ENCODE measurements at regions not wholly inside any gene's neighbourhood (a gene's known extent, or its start where the extent isn't known, plus 50 kb on each side); places are given as distances from the start of the nearest gene placed in this dataset.

GRCh38 chr2:12440731-12441130, 276.0 kb upstream of the TRIB2 start:
- no peaks in the 10 kb centered on the region for H3K79me2 ChIP-seq (ENCODE audit: insufficient read depth, low read depth, low read length)
- H2AFZ ChIP-seq (ENCODE audit: low read length), result no peak overlapping the region
- BruUV-seq (replicated peaks), result no TSS peak
- H3K4me3 ChIP-seq (ENCODE audit: low read depth, low read length, poor library complexity, severe bottlenecking), result no peak overlapping the region
- H3K27ac ChIP-seq (ENCODE audit: low read depth, low read length, poor library complexity, severe bottlenecking), result no peak overlapping the region
- intact Hi-C loops (cut with micrococcal nuclease; ENCODE audit: unreplicated experiment), result no loop called here
- no peaks in the 10 kb centered on the region for H4K20me1 ChIP-seq (ENCODE audit: insufficient read depth, low read length)
- no peak overlapping the region for H3K4me2 ChIP-seq (ENCODE audit: low read length)
- no peaks in the 10 kb centered on the region for H3K9me3 ChIP-seq (ENCODE audit: low read length)
- H3K4me1 ChIP-seq (ENCODE audit: insufficient read depth, low read length, poor library complexity, severe bottlenecking), result no peaks in the 10 kb centered on the region
- CTCF ChIA-PET (ENCODE audit: unreplicated experiment), result no interaction called here
- H3K9me2 ChIP-seq (ENCODE audit: insufficient read depth, low read length), result no peaks in the 10 kb centered on the region
- TF ChIP-seq CTCF (conservative IDR thresholded peaks at IDR 0.05; ENCODE audit: low read length) (no peak), EZH2phosphoT487 (IDR thresholded peaks at IDR 0.05; ENCODE audit: borderline replicate concordance, low read depth, low read length) (no peak)
- H3K36me3 ChIP-seq (ENCODE audit: insufficient read depth, low read length), result no peaks in the 10 kb centered on the region
- POLR2A ChIA-PET, result interaction anchor here (0.6 kb wide), 1 partner anchor 1564 kb away, joined by 3 read pairs; no protein-coding TSS in a partner anchor
- no peak for DNase-seq (ENCODE audit: low spot score)

- Histone ChIP-seq H3K4me1 (ENCODE audit: insufficient read depth, low read length, poor library complexity, severe bottlenecking) (no peaks in the 10 kb centered on the region), H3K36me3 (ENCODE audit: insufficient read depth, low read length) (no peaks in the 10 kb centered on the region), H3K9me2 (ENCODE audit: insufficient read depth, low read length) (no peaks in the 10 kb centered on the region), H4K20me1 (ENCODE audit: insufficient read depth, low read length) (no peaks in the 10 kb centered on the region), H2AFZ (ENCODE audit: low read length) (no peak overlapping the region), H3K79me2 (ENCODE audit: insufficient read depth, low read depth, low read length) (no peaks in the 10 kb centered on the region), H3K4me3 (ENCODE audit: low read depth, low read length, poor library complexity, severe bottlenecking) (no peak overlapping the region), H3K4me2 (ENCODE audit: low read length) (no peak overlapping the region), H3K9me3 (ENCODE audit: low read length) (no peaks in the 10 kb centered on the region), H3K27ac (ENCODE audit: low read depth, low read length, poor library complexity, severe bottlenecking) (no peak overlapping the region)
- CTCF ChIA-PET (ENCODE audit: unreplicated experiment), result interaction anchor here (0.5 kb wide), 1 partner anchor 613 kb away, joined by 3 read pairs; no protein-coding TSS in a partner anchor
- no peak for DNase-seq (ENCODE audit: low spot score)
- intact Hi-C loops (cut with micrococcal nuclease; ENCODE audit: unreplicated experiment), result no loop called here
- POLR2A ChIA-PET, result interaction anchor here (0.6 to 1.6 kb wide), 2 partner anchors 8 to 610 kb away, joined by 3 to 6 read pairs; no protein-coding TSS in a partner anchor
- no TSS peak for BruUV-seq (replicated peaks)
- TF ChIP-seq CTCF (conservative IDR thresholded peaks at IDR 0.05; ENCODE audit: low read length) (no peak), EZH2phosphoT487 (IDR thresholded peaks at IDR 0.05; ENCODE audit: borderline replicate concordance, low read depth, low read length) (no peak)
These were observed 274.8 kb upstream of the TRIB2 start for GRCh38 chr2:12441750-12442475.

GRCh38 chr2:12442476-12442847, 274.3 kb upstream of the TRIB2 start:
- Histone ChIP-seq H3K4me1 (ENCODE audit: insufficient read depth, low read length, poor library complexity, severe bottlenecking) (no peaks in the 10 kb centered on the region), H3K36me3 (ENCODE audit: insufficient read depth, low read length) (no peaks in the 10 kb centered on the region), H3K4me3 (ENCODE audit: low read depth, low read length, poor library complexity, severe bottlenecking) (no peak overlapping the region), H2AFZ (ENCODE audit: low read length) (no peak overlapping the region), H3K9me2 (ENCODE audit: insufficient read depth, low read length) (no peaks in the 10 kb centered on the region), H3K9me3 (ENCODE audit: low read length) (no peaks in the 10 kb centered on the region), H4K20me1 (ENCODE audit: insufficient read depth, low read length) (no peaks in the 10 kb centered on the region), H3K79me2 (ENCODE audit: insufficient read depth, low read depth, low read length) (no peaks in the 10 kb centered on the region), H3K27ac (ENCODE audit: low read depth, low read length, poor library complexity, severe bottlenecking) (no peak overlapping the region), H3K4me2 (ENCODE audit: low read length) (no peak overlapping the region)
- BruUV-seq (replicated peaks), result no TSS peak
- ChIA-PET CTCF (ENCODE audit: unreplicated experiment) (interaction anchor here (0.5 kb wide), 1 partner anchor 613 kb away, joined by 3 read pairs; no protein-coding TSS in a partner anchor), POLR2A (interaction anchor here (0.7 to 1.6 kb wide), 2 partner anchors 9 to 270 kb away, joined by 3 to 6 read pairs; no protein-coding TSS in a partner anchor)
- DNase-seq (ENCODE audit: low spot score), result no peak
- TF ChIP-seq EZH2phosphoT487 (IDR thresholded peaks at IDR 0.05; ENCODE audit: borderline replicate concordance, low read depth, low read length), result no peak
- TF ChIP-seq CTCF (conservative IDR thresholded peaks at IDR 0.05; ENCODE audit: low read length), result no peak
- intact Hi-C loops (cut with micrococcal nuclease; ENCODE audit: unreplicated experiment), result no loop called here
